ENCODE measurements at regions not wholly inside any gene's neighbourhood (a gene's known extent, or its start where the extent isn't known, plus 50 kb on each side); places are given as distances from the start of the nearest gene placed in this dataset.

GRCh38 chr11:121889931-121890330 lies 226.1 kb downstream of the BLID start:
- Histone ChIP-seq H3K4me3 (no peak overlapping the region), H3K36me3 (no peaks in the 10 kb centered on the region), H3K27ac (no peak overlapping the region), H3K27me3 (no peaks in the 10 kb centered on the region), H3K4me1 (no peaks in the 10 kb centered on the region), H3K9ac (ENCODE audit: low read depth in 2 of 2, low read length in 2 of 2) (no peak overlapping the region), H3K9me3 (no peaks in the 10 kb centered on the region)
- no peak for DNase-seq
- intact Hi-C loops (cut with DNase I) = no loop called here
- TF ChIP-seq, protein P1, sequence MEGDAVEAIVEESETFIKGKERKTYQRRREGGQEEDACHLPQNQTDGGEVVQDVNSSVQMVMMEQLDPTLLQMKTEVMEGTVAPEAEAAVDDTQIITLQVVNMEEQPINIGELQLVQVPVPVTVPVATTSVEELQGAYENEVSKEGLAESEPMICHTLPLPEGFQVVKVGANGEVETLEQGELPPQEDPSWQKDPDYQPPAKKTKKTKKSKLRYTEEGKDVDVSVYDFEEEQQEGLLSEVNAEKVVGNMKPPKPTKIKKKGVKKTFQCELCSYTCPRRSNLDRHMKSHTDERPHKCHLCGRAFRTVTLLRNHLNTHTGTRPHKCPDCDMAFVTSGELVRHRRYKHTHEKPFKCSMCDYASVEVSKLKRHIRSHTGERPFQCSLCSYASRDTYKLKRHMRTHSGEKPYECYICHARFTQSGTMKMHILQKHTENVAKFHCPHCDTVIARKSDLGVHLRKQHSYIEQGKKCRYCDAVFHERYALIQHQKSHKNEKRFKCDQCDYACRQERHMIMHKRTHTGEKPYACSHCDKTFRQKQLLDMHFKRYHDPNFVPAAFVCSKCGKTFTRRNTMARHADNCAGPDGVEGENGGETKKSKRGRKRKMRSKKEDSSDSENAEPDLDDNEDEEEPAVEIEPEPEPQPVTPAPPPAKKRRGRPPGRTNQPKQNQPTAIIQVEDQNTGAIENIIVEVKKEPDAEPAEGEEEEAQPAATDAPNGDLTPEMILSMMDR (IDR thresholded peaks at IDR 0.05) = no peak

DNA sequence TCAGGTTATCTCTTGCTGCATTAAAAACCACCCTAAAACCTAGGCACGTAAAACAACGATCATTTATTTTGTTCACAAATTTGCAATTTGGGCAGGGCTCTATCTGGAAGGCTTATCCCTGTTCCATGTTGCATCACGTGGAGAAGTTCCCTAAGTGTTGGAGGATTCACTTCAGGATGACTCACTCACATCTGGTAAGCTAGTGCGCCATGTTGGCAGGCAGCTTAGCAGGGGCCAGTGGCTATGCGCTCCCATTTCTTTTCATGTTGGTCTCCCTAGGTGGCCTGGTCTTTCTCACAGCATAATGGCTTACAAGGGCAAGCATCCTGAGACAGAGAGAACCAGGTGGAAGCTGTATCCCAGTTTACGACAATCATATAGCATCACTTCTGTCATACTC lies 226.8 kb downstream of the BLID start:
- intact Hi-C loops (cut with DNase I) = no loop called here
- Histone ChIP-seq H3K4me3 (no peak overlapping the region), H3K36me3 (no peaks in the 10 kb centered on the region), H3K9ac (ENCODE audit: low read depth in 2 of 2, low read length in 2 of 2) (no peak overlapping the region), H3K4me1 (no peaks in the 10 kb centered on the region), H3K9me3 (no peaks in the 10 kb centered on the region), H3K27me3 (no peaks in the 10 kb centered on the region), H3K27ac (no peak overlapping the region)
- TF ChIP-seq, protein P1 (IDR thresholded peaks at IDR 0.05) = no peak
- no peak for DNase-seq

- Histone ChIP-seq H3K4me1 (no peaks in the 10 kb centered on the region), H3K27ac (no peak overlapping the region), H3K36me3 (no peaks in the 10 kb centered on the region), H3K9me3 (no peaks in the 10 kb centered on the region), H3K27me3 (no peaks in the 10 kb centered on the region), H3K4me3 (no peak overlapping the region), H3K9ac (ENCODE audit: low read depth in 2 of 2, low read length in 2 of 2) (no peak overlapping the region)
- no peak for DNase-seq
- intact Hi-C loops (cut with DNase I) = no loop called here
- TF ChIP-seq, protein P1 (IDR thresholded peaks at IDR 0.05) = no peak
Measured at GRCh38 chr11:121887976-121888557, 227.9 kb downstream of the BLID start.

DNA sequence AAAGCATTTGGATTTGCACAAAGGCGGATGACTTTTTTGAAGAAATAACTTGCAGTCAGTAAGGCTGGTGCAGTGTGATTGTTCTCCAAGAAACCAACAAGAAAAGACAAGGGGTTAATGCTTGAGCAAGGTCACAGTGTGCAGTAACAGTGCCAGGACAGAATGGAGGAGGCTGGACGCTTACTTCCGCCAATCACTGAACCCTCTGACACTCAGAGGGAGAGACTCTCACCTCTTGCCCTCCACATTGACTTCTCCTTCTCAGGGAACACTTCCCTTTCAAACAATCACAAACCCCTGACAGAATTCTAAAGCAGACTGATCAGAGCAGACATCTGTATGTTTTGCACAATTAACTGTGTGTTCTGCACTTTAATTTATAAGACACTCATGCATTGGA lies 228.4 kb downstream of the BLID start:
- Histone ChIP-seq H3K4me3 (no peak overlapping the region), H3K9ac (ENCODE audit: low read depth in 2 of 2, low read length in 2 of 2) (no peak overlapping the region), H3K9me3 (no peaks in the 10 kb centered on the region), H3K36me3 (no peaks in the 10 kb centered on the region), H3K4me1 (no peaks in the 10 kb centered on the region), H3K27ac (no peak overlapping the region), H3K27me3 (no peaks in the 10 kb centered on the region)
- DNase-seq = no peak
- intact Hi-C loops (cut with DNase I) = no loop called here
- TF ChIP-seq, protein P1 (IDR thresholded peaks at IDR 0.05) = no peak

GRCh38 chr11:121886996-121887395 lies 229.0 kb downstream of the BLID start:
- no peaks in the 10 kb centered on the region for H3K36me3 ChIP-seq
- no peak overlapping the region for H3K27ac ChIP-seq
- DNase-seq = no peak
- H3K4me1 ChIP-seq = no peaks in the 10 kb centered on the region
- H3K27me3 ChIP-seq = no peaks in the 10 kb centered on the region
- no peak overlapping the region for H3K9ac ChIP-seq (ENCODE audit: low read depth in 2 of 2, low read length in 2 of 2)
- intact Hi-C loops (cut with DNase I) = no loop called here
- H3K4me3 ChIP-seq = no peak overlapping the region
- H3K9me3 ChIP-seq = no peaks in the 10 kb centered on the region
- TF ChIP-seq, protein P1 (IDR thresholded peaks at IDR 0.05) = no peak

All from colonic mucosa (tissue), 4 donors.